ENCODE measurements at regions not wholly inside any gene's neighbourhood (a gene's known extent, or its start where the extent isn't known, plus 50 kb on each side); places are given as distances from the start of the nearest gene placed in this dataset.
"Not testable (repeated sequence)": the region's sequence is repeated elsewhere in the genome, so short reads cannot be mapped to it uniquely, and the experiment has no call there.

DNA sequence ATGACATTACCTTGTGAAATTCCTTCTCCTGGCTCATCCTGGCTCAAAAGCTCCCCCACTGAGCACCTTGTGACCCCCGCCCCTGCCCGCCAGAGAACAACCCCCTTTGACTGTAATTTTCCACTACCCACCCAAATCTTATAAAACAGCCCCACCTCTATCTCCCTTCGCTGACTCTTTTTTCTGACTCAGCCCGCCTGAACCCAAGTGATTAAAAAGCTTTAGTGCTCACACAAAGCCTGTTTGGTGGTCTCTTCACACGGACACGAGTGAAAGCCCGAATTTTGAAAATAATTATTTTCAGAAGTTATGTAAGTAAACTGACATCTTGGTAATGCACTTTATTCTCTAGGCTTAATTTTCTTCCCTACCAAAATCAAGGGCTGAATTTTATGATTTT lies 1305.9 kb upstream of the NRXN1 start:
- TF ChIP-seq CTCF, POLR2A, POLR2AphosphoS5 (IDR thresholded peaks at IDR 0.05): not testable (repeated sequence)
